ENCODE measurements at regions not wholly inside any gene's neighbourhood (a gene's known extent, or its start where the extent isn't known, plus 50 kb on each side); places are given as distances from the start of the nearest gene placed in this dataset.

- Histone ChIP-seq H3K4me3 (no peak overlapping the region), H3K9me3 (no peaks in the 10 kb centered on the region), H3K27me3 (no peaks in the 10 kb centered on the region), H3K4me1 (no peaks in the 10 kb centered on the region), H3K27ac (no peak overlapping the region), H3K36me3 (no peaks in the 10 kb centered on the region)
- TF ChIP-seq, protein P1, sequence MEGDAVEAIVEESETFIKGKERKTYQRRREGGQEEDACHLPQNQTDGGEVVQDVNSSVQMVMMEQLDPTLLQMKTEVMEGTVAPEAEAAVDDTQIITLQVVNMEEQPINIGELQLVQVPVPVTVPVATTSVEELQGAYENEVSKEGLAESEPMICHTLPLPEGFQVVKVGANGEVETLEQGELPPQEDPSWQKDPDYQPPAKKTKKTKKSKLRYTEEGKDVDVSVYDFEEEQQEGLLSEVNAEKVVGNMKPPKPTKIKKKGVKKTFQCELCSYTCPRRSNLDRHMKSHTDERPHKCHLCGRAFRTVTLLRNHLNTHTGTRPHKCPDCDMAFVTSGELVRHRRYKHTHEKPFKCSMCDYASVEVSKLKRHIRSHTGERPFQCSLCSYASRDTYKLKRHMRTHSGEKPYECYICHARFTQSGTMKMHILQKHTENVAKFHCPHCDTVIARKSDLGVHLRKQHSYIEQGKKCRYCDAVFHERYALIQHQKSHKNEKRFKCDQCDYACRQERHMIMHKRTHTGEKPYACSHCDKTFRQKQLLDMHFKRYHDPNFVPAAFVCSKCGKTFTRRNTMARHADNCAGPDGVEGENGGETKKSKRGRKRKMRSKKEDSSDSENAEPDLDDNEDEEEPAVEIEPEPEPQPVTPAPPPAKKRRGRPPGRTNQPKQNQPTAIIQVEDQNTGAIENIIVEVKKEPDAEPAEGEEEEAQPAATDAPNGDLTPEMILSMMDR (IDR thresholded peaks at IDR 0.05), result no peak
- TF ChIP-seq POLR2A (IDR thresholded peaks at IDR 0.05), result no peak
- intact Hi-C loops (cut with DNase I; ENCODE audit: low total_unique reads), result no loop called here
- no peak for DNase-seq
Observed at GRCh38 chr2:217671871-217672270, 330.9 kb downstream of the TNS1 start.

DNA sequence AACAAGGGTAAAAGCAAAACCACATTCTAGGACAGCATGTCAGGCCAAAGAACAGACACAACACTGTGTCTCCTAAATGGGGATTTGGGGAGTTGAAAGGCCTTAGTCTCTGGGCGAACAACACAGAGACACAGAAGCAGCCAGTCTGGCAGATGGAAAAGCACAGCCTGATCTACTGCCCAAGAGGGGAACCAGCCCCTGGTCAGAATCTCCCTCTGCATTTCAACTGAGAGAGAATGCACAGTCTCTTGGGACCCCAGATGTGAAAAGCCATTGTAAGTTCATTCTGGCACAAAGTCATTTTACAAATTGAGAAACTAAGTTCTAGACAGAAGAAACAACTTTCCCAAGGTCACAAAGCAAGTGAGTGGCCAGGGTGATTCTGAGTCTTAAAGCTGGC lies 331.7 kb downstream of the TNS1 start:
- Histone ChIP-seq H3K36me3 (no peaks in the 10 kb centered on the region), H3K27ac (no peak overlapping the region), H3K27me3 (no peaks in the 10 kb centered on the region), H3K4me1 (no peaks in the 10 kb centered on the region), H3K4me3 (no peak overlapping the region), H3K9me3 (no peaks in the 10 kb centered on the region)
- intact Hi-C loops (cut with DNase I; ENCODE audit: low total_unique reads), result no loop called here
- TF ChIP-seq, protein P1 (IDR thresholded peaks at IDR 0.05), result no peak
- TF ChIP-seq POLR2A (IDR thresholded peaks at IDR 0.05), result no peak
- DNase-seq, result no peak

GRCh38 chr2:217669831-217670230 lies 333.0 kb downstream of the TNS1 start:
- intact Hi-C loops (cut with DNase I; ENCODE audit: low total_unique reads), result no loop called here
- no peak for DNase-seq
- Histone ChIP-seq H3K27ac (no peak overlapping the region), H3K4me3 (no peak overlapping the region), H3K36me3 (no peaks in the 10 kb centered on the region), H3K27me3 (no peaks in the 10 kb centered on the region), H3K4me1 (no peaks in the 10 kb centered on the region), H3K9me3 (no peaks in the 10 kb centered on the region)
- TF ChIP-seq, protein P1 (IDR thresholded peaks at IDR 0.05), result no peak
- TF ChIP-seq POLR2A (IDR thresholded peaks at IDR 0.05), result no peak

DNA sequence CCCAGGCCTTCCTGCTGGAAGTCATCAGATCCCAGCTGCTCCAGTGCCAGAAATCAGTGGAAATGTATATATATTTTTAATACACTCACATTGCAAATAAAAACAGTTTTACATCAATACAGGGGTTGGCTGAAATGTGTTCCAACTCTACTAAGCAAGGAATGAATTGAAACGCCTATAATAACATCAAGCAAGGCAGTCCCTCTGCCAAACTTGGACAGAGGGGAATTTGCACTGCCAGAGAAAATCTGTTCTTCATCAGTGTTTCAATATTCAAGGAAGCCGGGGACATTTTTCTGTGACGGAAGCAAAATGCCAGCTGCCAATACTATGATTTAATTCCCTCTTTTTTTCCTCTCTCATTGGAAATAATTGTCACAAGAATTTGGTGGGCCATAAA lies 335.3 kb downstream of the TNS1 start:
- H3K4me3 ChIP-seq, result no peak overlapping the region
- no peak overlapping the region for H3K27ac ChIP-seq
- TF ChIP-seq POLR2A (IDR thresholded peaks at IDR 0.05), result no peak
- TF ChIP-seq, protein P1 (IDR thresholded peaks at IDR 0.05), result no peak
- intact Hi-C loops (cut with DNase I; ENCODE audit: low total_unique reads), result no loop called here
- peaks cover 0 to 2% of the 10 kb centered on the region in 2 donors for H3K4me1 ChIP-seq
- no peaks in the 10 kb centered on the region for H3K27me3 ChIP-seq
- H3K9me3 ChIP-seq, result no peaks in the 10 kb centered on the region
- H3K36me3 ChIP-seq, result no peaks in the 10 kb centered on the region
- DNase-seq, result no peak

DNA sequence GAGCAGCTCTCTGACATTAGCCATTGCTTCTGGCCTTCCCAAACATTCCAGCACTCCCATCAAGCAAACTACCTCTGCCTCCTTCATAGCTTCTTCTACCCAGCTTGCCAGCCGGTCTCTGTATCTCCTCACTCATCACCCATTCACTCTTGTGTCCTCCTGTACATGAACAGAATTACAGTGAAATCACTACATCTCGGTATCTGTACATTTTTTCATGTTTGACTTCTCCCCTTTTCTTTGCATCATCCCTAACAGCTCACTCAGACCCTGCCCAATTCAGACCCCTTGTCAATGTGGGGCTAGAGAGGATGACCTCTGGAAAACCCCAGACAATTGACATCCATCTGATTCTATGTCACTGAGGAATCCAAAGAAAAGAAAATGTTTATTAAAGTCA lies 335.8 kb downstream of the TNS1 start:
- DNase-seq, result no peak
- peaks cover 0 to 6% of the 10 kb centered on the region in 2 donors for H3K4me1 ChIP-seq
- H3K36me3 ChIP-seq, result no peaks in the 10 kb centered on the region
- intact Hi-C loops (cut with DNase I; ENCODE audit: low total_unique reads), result no loop called here
- H3K27me3 ChIP-seq, result no peaks in the 10 kb centered on the region
- H3K4me3 ChIP-seq, result no peak overlapping the region
- no peak overlapping the region for H3K27ac ChIP-seq
- H3K9me3 ChIP-seq, result no peaks in the 10 kb centered on the region
- TF ChIP-seq, protein P1 (IDR thresholded peaks at IDR 0.05), result no peak
- no peak for TF ChIP-seq POLR2A (IDR thresholded peaks at IDR 0.05)

Data from uterus (tissue), 3 donors.